ENCODE measurements at regions not wholly inside any gene's neighbourhood (a gene's known extent, or its start where the extent isn't known, plus 50 kb on each side); places are given as distances from the start of the nearest gene placed in this dataset.

DNA sequence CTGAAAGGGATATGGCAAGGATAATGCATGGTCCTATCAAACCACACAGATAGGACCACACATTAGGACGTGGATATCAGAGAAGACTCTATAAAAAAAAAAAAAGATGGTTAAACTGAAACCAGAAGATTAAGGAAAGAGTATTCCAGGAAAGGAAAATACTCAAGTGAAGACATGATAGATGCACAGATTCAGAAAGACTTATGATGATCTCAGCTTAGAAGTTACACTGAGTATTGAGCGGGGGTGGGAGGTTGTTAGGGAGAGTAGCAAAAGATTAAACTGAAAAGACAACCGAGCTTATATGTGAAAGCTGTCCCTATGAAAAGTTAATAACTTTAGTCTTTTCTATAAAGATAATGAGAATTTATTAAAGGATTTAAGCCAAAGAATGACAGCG, 211.0 kb upstream of the EMCN start:
- TF ChIP-seq ZBTB8A (tag by site-specific recombination; IDR thresholded peaks at IDR 0.05) (no peak), KLF9 (tag by site-specific recombination; IDR thresholded peaks at IDR 0.05; ENCODE audit: low read depth) (no peak), ZNF621 (tag by site-specific recombination; IDR thresholded peaks at IDR 0.05) (no peak), ZNF354C (tag by site-specific recombination; IDR thresholded peaks at IDR 0.05; ENCODE audit: borderline replicate concordance, low read depth) (no peak)
- TF ChIP-seq, protein P1, sequence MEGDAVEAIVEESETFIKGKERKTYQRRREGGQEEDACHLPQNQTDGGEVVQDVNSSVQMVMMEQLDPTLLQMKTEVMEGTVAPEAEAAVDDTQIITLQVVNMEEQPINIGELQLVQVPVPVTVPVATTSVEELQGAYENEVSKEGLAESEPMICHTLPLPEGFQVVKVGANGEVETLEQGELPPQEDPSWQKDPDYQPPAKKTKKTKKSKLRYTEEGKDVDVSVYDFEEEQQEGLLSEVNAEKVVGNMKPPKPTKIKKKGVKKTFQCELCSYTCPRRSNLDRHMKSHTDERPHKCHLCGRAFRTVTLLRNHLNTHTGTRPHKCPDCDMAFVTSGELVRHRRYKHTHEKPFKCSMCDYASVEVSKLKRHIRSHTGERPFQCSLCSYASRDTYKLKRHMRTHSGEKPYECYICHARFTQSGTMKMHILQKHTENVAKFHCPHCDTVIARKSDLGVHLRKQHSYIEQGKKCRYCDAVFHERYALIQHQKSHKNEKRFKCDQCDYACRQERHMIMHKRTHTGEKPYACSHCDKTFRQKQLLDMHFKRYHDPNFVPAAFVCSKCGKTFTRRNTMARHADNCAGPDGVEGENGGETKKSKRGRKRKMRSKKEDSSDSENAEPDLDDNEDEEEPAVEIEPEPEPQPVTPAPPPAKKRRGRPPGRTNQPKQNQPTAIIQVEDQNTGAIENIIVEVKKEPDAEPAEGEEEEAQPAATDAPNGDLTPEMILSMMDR (tag by site-specific recombination; IDR thresholded peaks at IDR 0.05), result no peak
- TF ChIP-seq, protein P2, sequence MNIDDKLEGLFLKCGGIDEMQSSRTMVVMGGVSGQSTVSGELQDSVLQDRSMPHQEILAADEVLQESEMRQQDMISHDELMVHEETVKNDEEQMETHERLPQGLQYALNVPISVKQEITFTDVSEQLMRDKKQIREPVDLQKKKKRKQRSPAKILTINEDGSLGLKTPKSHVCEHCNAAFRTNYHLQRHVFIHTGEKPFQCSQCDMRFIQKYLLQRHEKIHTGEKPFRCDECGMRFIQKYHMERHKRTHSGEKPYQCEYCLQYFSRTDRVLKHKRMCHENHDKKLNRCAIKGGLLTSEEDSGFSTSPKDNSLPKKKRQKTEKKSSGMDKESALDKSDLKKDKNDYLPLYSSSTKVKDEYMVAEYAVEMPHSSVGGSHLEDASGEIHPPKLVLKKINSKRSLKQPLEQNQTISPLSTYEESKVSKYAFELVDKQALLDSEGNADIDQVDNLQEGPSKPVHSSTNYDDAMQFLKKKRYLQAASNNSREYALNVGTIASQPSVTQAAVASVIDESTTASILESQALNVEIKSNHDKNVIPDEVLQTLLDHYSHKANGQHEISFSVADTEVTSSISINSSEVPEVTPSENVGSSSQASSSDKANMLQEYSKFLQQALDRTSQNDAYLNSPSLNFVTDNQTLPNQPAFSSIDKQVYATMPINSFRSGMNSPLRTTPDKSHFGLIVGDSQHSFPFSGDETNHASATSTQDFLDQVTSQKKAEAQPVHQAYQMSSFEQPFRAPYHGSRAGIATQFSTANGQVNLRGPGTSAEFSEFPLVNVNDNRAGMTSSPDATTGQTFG (tag by site-specific recombination; IDR thresholded peaks at IDR 0.05; ENCODE audit: borderline replicate concordance), result no peak
- TF ChIP-seq, protein P3, sequence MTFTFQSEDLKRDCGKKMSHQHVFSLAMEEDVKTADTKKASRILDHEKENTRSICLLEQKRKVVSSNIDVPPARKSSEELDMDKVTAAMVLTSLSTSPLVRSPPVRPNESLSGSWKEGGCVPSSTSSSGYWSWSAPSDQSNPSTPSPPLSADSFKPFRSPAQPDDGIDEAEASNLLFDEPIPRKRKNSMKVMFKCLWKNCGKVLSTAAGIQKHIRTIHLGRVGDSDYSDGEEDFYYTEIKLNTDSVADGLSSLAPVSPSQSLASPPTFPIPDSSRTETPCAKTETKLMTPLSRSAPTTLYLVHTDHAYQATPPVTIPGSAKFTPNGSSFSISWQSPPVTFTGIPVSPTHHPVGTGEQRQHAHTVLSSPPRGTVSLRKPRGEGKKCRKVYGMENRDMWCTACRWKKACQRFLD (tag by site-specific recombination; IDR thresholded peaks at IDR 0.05), result no peak

Measured in HEK293 (cell line).